Gastroesophageal sphincter (tissue), 3 donors: ENCODE measurements at regions not wholly inside any gene's neighbourhood (a gene's known extent, or its start where the extent isn't known, plus 50 kb on each side); places are given as distances from the start of the nearest gene placed in this dataset.

ENCODE experiments used
- POLR2A ChIP-seq, 2 donors: fragments of 450-650 bp; IDR thresholded peaks; one replicate each; pipeline ENCODE4 v1.6.1; 2017; ENCODE audit warnings: antibody characterized with exemption in 2 of 2, mild to moderate bottlenecking in 2 of 2, moderate library complexity in 1 of 2
- TF ChIP-seq, protein P1 (sequence below), 4 experiments: fragments of 200-600 bp in 2 of 4; fragments of 450-650 bp in 2 of 4; sonication (generic) in 1 of 4; IDR thresholded peaks; one replicate each; pipeline ENCODE4 v1.5.1; 2017 to 2019; ENCODE audit warnings: antibody characterized with exemption in 4 of 4, mild to moderate bottlenecking in 2 of 4, moderate library complexity in 2 of 4

DNA sequence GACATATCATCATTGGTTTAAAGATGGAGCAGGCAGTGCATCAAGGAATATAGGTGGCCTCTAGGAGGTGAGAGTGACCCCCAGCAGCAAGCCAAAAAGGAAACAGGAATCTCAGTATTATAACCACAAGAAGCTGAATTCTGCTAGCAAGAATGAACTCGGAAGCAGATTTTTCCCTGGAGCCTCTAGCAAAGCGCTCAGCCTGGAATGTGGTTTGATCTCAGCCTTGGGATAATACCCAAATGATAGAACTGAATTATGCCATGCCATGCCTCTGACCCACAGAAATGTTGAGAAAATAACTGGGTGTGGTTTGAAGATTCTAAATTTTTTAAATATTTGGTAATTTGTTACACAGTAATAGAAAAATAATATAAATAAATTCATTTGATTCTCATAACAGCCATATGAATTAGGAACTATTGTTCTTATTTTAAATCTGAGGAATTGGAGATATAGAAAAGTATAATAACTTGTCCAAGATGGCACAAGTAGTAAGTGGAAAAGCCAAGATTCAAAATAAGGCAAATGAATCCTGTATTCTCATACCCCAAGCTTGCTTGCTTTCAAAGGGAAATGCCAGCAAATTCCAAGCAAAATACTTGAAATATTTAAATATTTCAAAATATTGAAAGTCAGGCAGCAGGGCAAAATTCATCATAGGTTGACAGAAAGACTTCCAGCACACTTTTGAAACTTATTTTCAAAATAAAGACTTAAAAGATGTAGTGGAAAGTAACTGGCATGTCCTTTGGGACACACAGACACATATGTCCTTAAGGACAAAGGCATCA is 567.4 kb downstream of the KCNA4 start:
- no peak for TF ChIP-seq POLR2A (IDR thresholded peaks at IDR 0.05)
- TF ChIP-seq, protein P1, sequence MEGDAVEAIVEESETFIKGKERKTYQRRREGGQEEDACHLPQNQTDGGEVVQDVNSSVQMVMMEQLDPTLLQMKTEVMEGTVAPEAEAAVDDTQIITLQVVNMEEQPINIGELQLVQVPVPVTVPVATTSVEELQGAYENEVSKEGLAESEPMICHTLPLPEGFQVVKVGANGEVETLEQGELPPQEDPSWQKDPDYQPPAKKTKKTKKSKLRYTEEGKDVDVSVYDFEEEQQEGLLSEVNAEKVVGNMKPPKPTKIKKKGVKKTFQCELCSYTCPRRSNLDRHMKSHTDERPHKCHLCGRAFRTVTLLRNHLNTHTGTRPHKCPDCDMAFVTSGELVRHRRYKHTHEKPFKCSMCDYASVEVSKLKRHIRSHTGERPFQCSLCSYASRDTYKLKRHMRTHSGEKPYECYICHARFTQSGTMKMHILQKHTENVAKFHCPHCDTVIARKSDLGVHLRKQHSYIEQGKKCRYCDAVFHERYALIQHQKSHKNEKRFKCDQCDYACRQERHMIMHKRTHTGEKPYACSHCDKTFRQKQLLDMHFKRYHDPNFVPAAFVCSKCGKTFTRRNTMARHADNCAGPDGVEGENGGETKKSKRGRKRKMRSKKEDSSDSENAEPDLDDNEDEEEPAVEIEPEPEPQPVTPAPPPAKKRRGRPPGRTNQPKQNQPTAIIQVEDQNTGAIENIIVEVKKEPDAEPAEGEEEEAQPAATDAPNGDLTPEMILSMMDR (IDR thresholded peaks at IDR 0.05): no peak
